ENCODE measurements at regions not wholly inside any gene's neighbourhood (a gene's known extent, or its start where the extent isn't known, plus 50 kb on each side); places are given as distances from the start of the nearest gene placed in this dataset.

- TF ChIP-seq CTCF (IDR thresholded peaks at IDR 0.05) (no peak), EP300 (IDR thresholded peaks at IDR 0.05; ENCODE audit: low read depth) (no peak), POLR2A (IDR thresholded peaks at IDR 0.05) (no peak)
Observed at GRCh38 chr10:6929148-6929830, 349.2 kb upstream of the PRKCQ start.

Data from transverse colon (tissue), 3 donors.